K562 (cell line): ENCODE measurements at regions not wholly inside any gene's neighbourhood (a gene's known extent, or its start where the extent isn't known, plus 50 kb on each side); places are given as distances from the start of the nearest gene placed in this dataset.

Experiments used
- CHD4 ChIP-seq: fragments of 200-600 bp; sonication (generic); IDR thresholded peaks from 3 replicates; pipeline ENCODE4 v1.6.1; 2012; ENCODE audit warnings: low read depth, mild to moderate bottlenecking, mixed read lengths, low read length, inconsistent platforms; ENCODE audit not compliant: insufficient read depth, insufficient replicate concordance, poor library complexity, severe bottlenecking
- ELF1 ChIP-seq: fragments of 200-800 bp; sonication (Bioruptor generic); IDR thresholded peaks from 2 replicates; pipeline ENCODE4 v1.6.1; 2016; ENCODE audit warnings: missing genetic modification characterization, missing compliant biosample characterization
- ESRRB ChIP-seq: fragments of 250-450 bp; sonication (Bioruptor Pico); IDR thresholded peaks from 2 replicates; pipeline ENCODE4 v1.5.0; 2020; ENCODE audit warnings: mild to moderate bottlenecking, moderate library complexity, borderline replicate concordance
- ETV1 ChIP-seq: fragments of 450-650 bp; conservative IDR thresholded peaks from 2 replicates; pipeline ENCODE4 v1.6.1; 2016; ENCODE audit warnings: missing genetic modification characterization, control low read depth, low read depth, missing compliant biosample characterization
- ETV6 ChIP-seq, 3 experiments: fragments of 150-350 bp in 1 of 3; sonication (generic) in 1 of 3; formaldehyde crosslinking in 1 of 3; IDR thresholded peaks; 2 replicates each; pipeline versions ENCODE4 v1.6.1 to v1.8.0; 2014 to 2022; ENCODE audit warnings: borderline replicate concordance in 2 of 3, low read depth in 2 of 3, antibody characterized with exemption in 1 of 3, low read length in 1 of 3, mild to moderate bottlenecking in 1 of 3, missing genetic modification reagents in 1 of 3
- EZH2 ChIP-seq: IDR thresholded peaks from 2 replicates; pipeline ENCODE4 v1.6.1; 2012; ENCODE audit warnings: low read depth, mild to moderate bottlenecking, inconsistent platforms, low read length, borderline replicate concordance
- JUN ChIP-seq, 2 experiments: sonication (generic) in 1 of 2; formaldehyde crosslinking in 1 of 2; IDR thresholded peaks; 2 replicates each; pipeline versions ENCODE4 v1.6.1 to v1.8.0; 2012 to 2022; ENCODE audit warnings: borderline replicate concordance in 2 of 2, mild to moderate bottlenecking in 2 of 2, improper control_type of control experiment in 1 of 2, low read depth in 1 of 2, low read length in 1 of 2, missing genetic modification reagents in 1 of 2
- MIER1 ChIP-seq: fragments of 450-650 bp; IDR thresholded peaks from 2 replicates; pipeline ENCODE4 v1.6.1; 2016; ENCODE audit warnings: antibody characterized with exemption, mild to moderate bottlenecking, low read depth
- RBM17 ChIP-seq: fragments of 200-400 bp; formaldehyde crosslinking; IDR thresholded peaks from 2 replicates; pipeline ENCODE4 v1.6.1; 2017; ENCODE audit warnings: low read depth, mild to moderate bottlenecking, low read length, borderline replicate concordance
- RCOR1 ChIP-seq, 2 experiments: IDR thresholded peaks; 2 replicates each; pipeline ENCODE4 v1.6.1; 2012; ENCODE audit warnings: low read depth in 2 of 2, low read length in 2 of 2, borderline replicate concordance in 1 of 2, improper control_type of control experiment in 1 of 2
- SIN3B ChIP-seq: fragments of 450-650 bp; IDR thresholded peaks from 2 replicates; pipeline ENCODE4 v1.6.1; 2017; ENCODE audit warnings: low read depth, mild to moderate bottlenecking, moderate library complexity
- SNIP1 ChIP-seq: fragments of 450-650 bp; IDR thresholded peaks from 2 replicates; pipeline ENCODE4 v1.7.1; 2017; ENCODE audit warnings: low read depth, mild to moderate bottlenecking
- TAF7 ChIP-seq: fragments of 450-650 bp; IDR thresholded peaks from 2 replicates; pipeline ENCODE4 v1.6.1; 2016; ENCODE audit warnings: missing genetic modification characterization, missing compliant biosample characterization
- ZNF224 ChIP-seq: sonication (generic); formaldehyde crosslinking; IDR thresholded peaks from 2 replicates; pipeline ENCODE4 v1.8.0; 2022; ENCODE audit warnings: mild to moderate bottlenecking, missing genetic modification reagents
- ZNF79 ChIP-seq: fragments of 250-450 bp; sonication (Bioruptor Pico); IDR thresholded peaks from 2 replicates; pipeline ENCODE4 v1.4.0; 2020; ENCODE audit warnings: low read depth, mild to moderate bottlenecking, moderate library complexity
- TF ChIP-seq, protein P1 (sequence below): sonication (generic); formaldehyde crosslinking; IDR thresholded peaks from 2 replicates; pipeline ENCODE4 v1.8.1; 2023; ENCODE audit warnings: mild to moderate bottlenecking, missing genetic modification reagents
- TF ChIP-seq, protein P2 (sequence below): fragments of 450-650 bp; IDR thresholded peaks from 2 replicates; pipeline ENCODE4 v1.6.1; 2016; ENCODE audit warnings: antibody characterized with exemption
- TF ChIP-seq, protein P3 (sequence below): fragments of 250-450 bp; sonication (Bioruptor Pico); IDR thresholded peaks from 2 replicates; pipeline ENCODE4 v1.4.0; 2020; ENCODE audit warnings: mild to moderate bottlenecking, moderate library complexity
- TF ChIP-seq, protein P4 (sequence below): fragments of 450-650 bp; formaldehyde crosslinking; IDR thresholded peaks from 2 replicates; pipeline ENCODE4 v1.4.0; 2022; ENCODE audit warnings: missing genetic modification characterization

DNA sequence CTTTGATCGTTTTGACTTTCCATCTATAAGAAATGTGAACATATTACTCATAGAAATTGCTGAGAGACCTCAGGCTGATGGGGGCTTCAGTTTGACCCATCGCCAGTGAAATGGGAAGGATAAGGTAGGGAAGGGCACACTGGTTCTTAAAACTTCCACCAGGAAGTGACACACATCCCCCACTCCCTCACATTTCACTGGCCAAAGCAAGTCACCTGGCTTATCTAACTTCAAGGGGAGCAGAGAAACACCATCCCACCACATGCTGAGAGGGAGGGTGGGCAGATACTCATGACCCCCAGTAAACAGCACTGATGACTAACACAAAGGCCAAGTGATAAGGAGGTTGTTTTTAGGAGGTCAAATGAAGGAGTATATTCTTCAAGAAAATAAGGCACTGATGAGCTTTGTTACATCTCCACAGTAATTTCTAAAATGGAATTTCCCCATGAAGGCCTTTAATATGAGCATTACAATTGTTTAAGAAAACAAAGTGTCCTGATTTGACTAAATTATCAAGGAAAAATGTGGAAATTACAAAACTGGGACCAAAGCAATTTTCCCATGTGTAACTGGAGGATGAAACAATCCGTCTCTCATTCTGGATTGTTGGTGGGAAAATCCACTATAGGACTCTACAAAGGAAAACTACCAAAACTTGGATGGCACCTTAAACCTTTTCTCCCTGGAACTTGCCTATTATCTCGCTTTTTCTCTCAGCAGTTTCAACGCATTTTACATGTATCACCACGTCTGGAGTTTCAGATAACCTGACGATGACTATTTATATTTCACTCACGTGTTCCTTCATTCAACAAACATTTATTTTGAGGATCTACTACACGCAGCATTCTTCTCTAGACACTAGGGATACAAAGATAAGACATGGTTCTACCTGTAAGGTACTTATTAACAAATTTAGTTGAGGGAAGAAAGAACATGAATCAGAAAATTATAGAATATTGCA is 91.8 kb upstream of the EEA1 start (continued):
- TF ChIP-seq, protein P1, sequence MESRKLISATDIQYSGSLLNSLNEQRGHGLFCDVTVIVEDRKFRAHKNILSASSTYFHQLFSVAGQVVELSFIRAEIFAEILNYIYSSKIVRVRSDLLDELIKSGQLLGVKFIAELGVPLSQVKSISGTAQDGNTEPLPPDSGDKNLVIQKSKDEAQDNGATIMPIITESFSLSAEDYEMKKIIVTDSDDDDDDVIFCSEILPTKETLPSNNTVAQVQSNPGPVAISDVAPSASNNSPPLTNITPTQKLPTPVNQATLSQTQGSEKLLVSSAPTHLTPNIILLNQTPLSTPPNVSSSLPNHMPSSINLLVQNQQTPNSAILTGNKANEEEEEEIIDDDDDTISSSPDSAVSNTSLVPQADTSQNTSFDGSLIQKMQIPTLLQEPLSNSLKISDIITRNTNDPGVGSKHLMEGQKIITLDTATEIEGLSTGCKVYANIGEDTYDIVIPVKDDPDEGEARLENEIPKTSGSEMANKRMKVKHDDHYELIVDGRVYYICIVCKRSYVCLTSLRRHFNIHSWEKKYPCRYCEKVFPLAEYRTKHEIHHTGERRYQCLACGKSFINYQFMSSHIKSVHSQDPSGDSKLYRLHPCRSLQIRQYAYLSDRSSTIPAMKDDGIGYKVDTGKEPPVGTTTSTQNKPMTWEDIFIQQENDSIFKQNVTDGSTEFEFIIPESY = no peak
- TF ChIP-seq SIN3B (no peak), ETV6 (IDR thresholded peaks at IDR 0.05; ENCODE audit: borderline replicate concordance in 1 of 2, low read depth in 2 of 2, low read length in 1 of 2) (peak in 1 of 2 experiments; percentile 43; a peak in 1 of 4 replicates), ETV6 (CRISPR knock-in tag; IDR thresholded peaks at IDR 0.05; ENCODE audit: borderline replicate concordance) (no peak), ZNF79 (CRISPR knock-in tag) (no peak), RBM17 (no peak), JUN (IDR thresholded peaks at IDR 0.05; ENCODE audit: borderline replicate concordance, low read depth, low read length) (no peak; the same call in 1 of the 2 replicates), JUN (CRISPR knock-in tag; IDR thresholded peaks at IDR 0.05; ENCODE audit: borderline replicate concordance) (no peak), RCOR1 (IDR thresholded peaks at IDR 0.05; ENCODE audit: borderline replicate concordance in 1 of 2, low read depth in 2 of 2, low read length in 2 of 2) (peak in 1 of 2 experiments; percentile 41; a peak in 2 of 4 replicates), ELF1 (tag) (no peak), ETV1 (tag) (no peak), CHD4 (no peak), ZNF224 (no peak), MIER1 (no peak), ESRRB (no peak), TAF7 (tag) (no peak), SNIP1 (no peak), EZH2 (no peak)
- TF ChIP-seq, protein P2, sequence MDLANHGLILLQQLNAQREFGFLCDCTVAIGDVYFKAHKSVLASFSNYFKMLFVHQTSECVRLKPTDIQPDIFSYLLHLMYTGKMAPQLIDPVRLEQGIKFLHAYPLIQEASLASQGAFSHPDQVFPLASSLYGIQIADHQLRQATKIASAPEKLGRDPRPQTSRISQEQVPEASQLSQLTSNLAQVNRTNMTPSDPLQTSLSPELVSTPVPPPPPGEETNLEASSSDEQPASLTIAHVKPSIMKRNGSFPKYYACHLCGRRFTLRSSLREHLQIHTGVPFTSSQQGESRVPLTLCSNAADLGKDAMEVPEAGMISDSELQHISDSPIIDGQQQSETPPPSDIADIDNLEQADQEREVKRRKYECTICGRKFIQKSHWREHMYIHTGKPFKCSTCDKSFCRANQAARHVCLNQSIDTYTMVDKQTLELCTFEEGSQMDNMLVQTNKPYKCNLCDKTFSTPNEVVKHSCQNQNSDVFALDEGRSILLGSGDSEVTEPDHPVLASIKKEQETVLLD = peak; percentile 43; the same call in 1 of the 2 replicates
- TF ChIP-seq, protein P3, sequence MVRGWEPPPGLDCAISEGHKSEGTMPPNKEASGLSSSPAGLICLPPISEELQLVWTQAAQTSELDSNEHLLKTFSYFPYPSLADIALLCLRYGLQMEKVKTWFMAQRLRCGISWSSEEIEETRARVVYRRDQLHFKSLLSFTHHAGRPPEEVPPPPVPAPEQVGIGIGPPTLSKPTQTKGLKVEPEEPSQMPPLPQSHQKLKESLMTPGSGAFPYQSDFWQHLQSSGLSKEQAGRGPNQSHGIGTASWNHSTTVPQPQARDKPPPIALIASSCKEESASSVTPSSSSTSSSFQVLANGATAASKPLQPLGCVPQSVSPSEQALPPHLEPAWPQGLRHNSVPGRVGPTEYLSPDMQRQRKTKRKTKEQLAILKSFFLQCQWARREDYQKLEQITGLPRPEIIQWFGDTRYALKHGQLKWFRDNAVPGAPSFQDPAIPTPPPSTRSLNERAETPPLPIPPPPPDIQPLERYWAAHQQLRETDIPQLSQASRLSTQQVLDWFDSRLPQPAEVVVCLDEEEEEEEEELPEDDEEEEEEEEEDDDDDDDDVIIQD (CRISPR knock-in tag) = no peak
- TF ChIP-seq, protein P4, sequence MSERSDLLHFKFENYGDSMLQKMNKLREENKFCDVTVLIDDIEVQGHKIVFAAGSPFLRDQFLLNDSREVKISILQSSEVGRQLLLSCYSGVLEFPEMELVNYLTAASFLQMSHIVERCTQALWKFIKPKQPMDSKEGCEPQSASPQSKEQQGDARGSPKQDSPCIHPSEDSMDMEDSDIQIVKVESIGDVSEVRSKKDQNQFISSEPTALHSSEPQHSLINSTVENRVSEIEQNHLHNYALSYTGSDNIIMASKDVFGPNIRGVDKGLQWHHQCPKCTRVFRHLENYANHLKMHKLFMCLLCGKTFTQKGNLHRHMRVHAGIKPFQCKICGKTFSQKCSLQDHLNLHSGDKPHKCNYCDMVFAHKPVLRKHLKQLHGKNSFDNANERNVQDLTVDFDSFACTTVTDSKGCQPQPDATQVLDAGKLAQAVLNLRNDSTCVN (CRISPR knock-in tag) = no peak
